H9 (cell line): ENCODE measurements at regions not wholly inside any gene's neighbourhood (a gene's known extent, or its start where the extent isn't known, plus 50 kb on each side); places are given as distances from the start of the nearest gene placed in this dataset.

Experiments used
- DNase-seq: peaks from one replicate; pipeline ENCODE4 v3.0.0-alpha.2; 2017
- H2AFZ ChIP-seq: one replicate; pipeline ENCODE4 v1.6.1; 2013; ENCODE audit warnings: mild to moderate bottlenecking, low read length, control low read depth, moderate library complexity
- H2AK5ac ChIP-seq: 2 replicates; pipeline ENCODE4 v1.6.1; 2013; ENCODE audit warnings: low read length, control low read depth, mixed read lengths; ENCODE audit not compliant: insufficient read length
- H2BK120ac ChIP-seq: one replicate; pipeline ENCODE4 v1.6.1; 2013; ENCODE audit warnings: low read depth, mild to moderate bottlenecking, low read length, control low read depth, inconsistent platforms; ENCODE audit not compliant: poor library complexity, severe bottlenecking
- H2BK12ac ChIP-seq: 2 replicates; pipeline ENCODE4 v1.6.1; 2013; ENCODE audit warnings: low read length, control low read depth, mixed read lengths, low read depth; ENCODE audit not compliant: insufficient read length
- H2BK15ac ChIP-seq: 2 replicates; pipeline ENCODE4 v1.6.1; 2013; ENCODE audit warnings: low read depth, low read length, control low read depth
- H2BK20ac ChIP-seq: one replicate; pipeline ENCODE4 v1.6.1; 2013; ENCODE audit warnings: low read depth, mild to moderate bottlenecking, low read length, control low read depth, inconsistent platforms; ENCODE audit not compliant: poor library complexity, severe bottlenecking
- H2BK5ac ChIP-seq: 2 replicates; pipeline ENCODE4 v1.6.1; 2013; ENCODE audit warnings: low read length, control low read depth, mixed read lengths; ENCODE audit not compliant: insufficient read length
- H3K14ac ChIP-seq: 2 replicates; pipeline ENCODE4 v1.6.1; 2013; ENCODE audit warnings: low read length, control low read depth; ENCODE audit not compliant: insufficient read depth
- H3K18ac ChIP-seq: 2 replicates; pipeline ENCODE4 v1.6.1; 2013; ENCODE audit warnings: low read depth, mild to moderate bottlenecking, mixed read lengths, low read length, control low read depth; ENCODE audit not compliant: insufficient read length
- H3K23ac ChIP-seq: 2 replicates; pipeline ENCODE4 v1.6.1; 2013; ENCODE audit warnings: low read length, control low read depth, mixed read lengths, low read depth; ENCODE audit not compliant: insufficient read length
- H3K23me2 ChIP-seq: 2 replicates; pipeline ENCODE4 v1.6.1; 2013; ENCODE audit warnings: low read depth, mild to moderate bottlenecking, mixed read lengths, low read length, control low read depth; ENCODE audit not compliant: insufficient read length, poor library complexity, severe bottlenecking
- H3K27ac ChIP-seq: 2 replicates; pipeline ENCODE4 v1.5.1; 2013; ENCODE audit warnings: low read length, control low read depth, mixed read lengths, low read depth; ENCODE audit not compliant: insufficient read length
- H3K27me3 ChIP-seq: 2 replicates; pipeline ENCODE4 v1.6.1; 2013; ENCODE audit warnings: low read length, control low read depth, inconsistent platforms; ENCODE audit not compliant: insufficient read depth
- H3K4ac ChIP-seq: 2 replicates; pipeline ENCODE4 v1.6.1; 2013; ENCODE audit warnings: low read depth, mild to moderate bottlenecking, control low read depth, inconsistent platforms, low read length, moderate library complexity
- H3K4me1 ChIP-seq: 2 replicates; pipeline ENCODE4 v1.6.1; 2013; ENCODE audit warnings: low read length, control low read depth, inconsistent platforms; ENCODE audit not compliant: insufficient read depth
- H3K4me2 ChIP-seq: 2 replicates; pipeline ENCODE4 v1.6.1; 2013; ENCODE audit warnings: low read length, control low read depth, mixed read lengths; ENCODE audit not compliant: insufficient read length, insufficient read depth
- H3K56ac ChIP-seq: 2 replicates; pipeline ENCODE4 v1.6.1; 2013; ENCODE audit warnings: low read depth, mild to moderate bottlenecking, mixed read lengths, low read length, control low read depth; ENCODE audit not compliant: insufficient read length
- H3K79me1 ChIP-seq: 2 replicates; pipeline ENCODE4 v1.6.1; 2013; ENCODE audit warnings: low read depth, mild to moderate bottlenecking, moderate library complexity, low read length, control low read depth, inconsistent platforms; ENCODE audit not compliant: insufficient read depth, poor library complexity, severe bottlenecking
- H3K79me2 ChIP-seq: 2 replicates; pipeline ENCODE4 v1.6.1; 2013; ENCODE audit warnings: low read length, control low read depth, inconsistent platforms; ENCODE audit not compliant: insufficient read depth
- H3K9ac ChIP-seq: 2 replicates; pipeline ENCODE4 v1.6.1; 2013; ENCODE audit warnings: low read length, control low read depth, mixed read lengths; ENCODE audit not compliant: insufficient read length; ENCODE audit errors: extremely low read depth
- H3K9me3 ChIP-seq: one replicate; pipeline ENCODE4 v1.6.1; 2013; ENCODE audit warnings: low read depth, low read length, inconsistent platforms; ENCODE audit not compliant: control insufficient read depth
- H3T11ph ChIP-seq: one replicate; pipeline ENCODE4 v1.6.1; 2013; ENCODE audit warnings: mild to moderate bottlenecking, low read length, control low read depth, inconsistent platforms
- H4K20me1 ChIP-seq: one replicate; pipeline ENCODE4 v1.6.1; 2013; ENCODE audit not compliant: control insufficient read depth, insufficient read length, insufficient read depth
- H4K5ac ChIP-seq: 2 replicates; pipeline ENCODE4 v1.6.1; 2013; ENCODE audit warnings: low read depth, mild to moderate bottlenecking, mixed read lengths, low read length, control low read depth; ENCODE audit not compliant: insufficient read length
- H4K8ac ChIP-seq: replicated peaks from 2 replicates; pipeline ENCODE4 v1.6.1; 2013; ENCODE audit warnings: low read length, control low read depth, mixed read lengths, low read depth; ENCODE audit not compliant: insufficient read length
- H4K91ac ChIP-seq: 2 replicates; pipeline ENCODE4 v1.6.1; 2013; ENCODE audit warnings: low read depth, mild to moderate bottlenecking, moderate library complexity, mixed read lengths, low read length, control low read depth; ENCODE audit not compliant: insufficient read length
- H3K27ac Mint-ChIP-seq, 3 experiments: 2 replicates in 2 of 3; 3 replicates in 1 of 3; pipeline ENCODE4 v1.8.0; 2020 to 2021; ENCODE audit warnings: mixed read lengths in 3 of 3, mild to moderate bottlenecking in 1 of 3, moderate library complexity in 1 of 3
- H3K27me3 Mint-ChIP-seq: 2 replicates; pipeline ENCODE4 v1.8.0; 2021; ENCODE audit warnings: low read depth, mild to moderate bottlenecking, moderate library complexity, mixed read lengths
- H3K36me3 Mint-ChIP-seq, 3 experiments: 2 replicates in 2 of 3; 3 replicates in 1 of 3; pipeline ENCODE4 v1.8.0; 2020 to 2021; ENCODE audit warnings: low read depth in 3 of 3, mixed read lengths in 3 of 3; ENCODE audit not compliant: insufficient read depth in 1 of 3
- H3K4me1 Mint-ChIP-seq, 2 experiments: 2 replicates each; pipeline ENCODE4 v1.8.0; 2020; ENCODE audit warnings: mixed read lengths in 2 of 2
- H3K4me3 Mint-ChIP-seq, 2 experiments: 2 replicates in 1 of 2; 3 replicates in 1 of 2; pipeline ENCODE4 v1.8.0; 2020 to 2021; ENCODE audit warnings: mild to moderate bottlenecking in 2 of 2, mixed read lengths in 2 of 2, moderate library complexity in 1 of 2
- H3K9me3 Mint-ChIP-seq, 2 experiments: 2 replicates in 1 of 2; 3 replicates in 1 of 2; pipeline ENCODE4 v1.8.0; 2020; ENCODE audit warnings: mild to moderate bottlenecking in 2 of 2, mixed read lengths in 2 of 2, moderate library complexity in 1 of 2
- TF ChIP-seq, protein P1 (sequence below): fragments of 200-600 bp; sonication (generic); conservative IDR thresholded peaks from 3 replicates; pipeline ENCODE4 v1.8.0; 2021; ENCODE audit warnings: antibody characterized with exemption, mild to moderate bottlenecking

DNA sequence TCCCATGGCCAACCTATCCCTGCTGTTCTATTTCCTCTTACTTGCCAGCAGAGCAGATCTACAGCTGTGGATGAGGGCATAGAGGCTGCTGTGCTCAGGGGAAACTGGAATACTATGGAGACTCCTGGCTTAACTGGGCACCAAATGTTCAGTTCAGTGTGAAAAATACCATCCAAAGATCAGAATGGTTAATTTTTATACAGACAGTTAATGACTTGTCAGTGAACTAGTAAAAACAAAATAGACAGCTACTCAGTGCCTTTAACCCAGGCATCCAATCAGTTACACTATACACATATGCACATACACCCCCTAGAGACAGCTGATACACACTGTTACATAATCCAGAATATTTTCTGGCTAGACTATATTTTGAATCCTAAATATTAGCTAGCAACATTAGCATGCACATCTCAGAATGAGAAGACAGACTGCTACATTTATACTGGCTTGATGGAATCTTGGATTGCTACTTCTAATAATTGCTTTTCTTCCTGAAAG, 59.1 kb upstream of the WIPF1 start:
- Histone ChIP-seq H4K91ac (no peak overlapping the region), H3K79me1 (no peaks in the 10 kb centered on the region), H3K4me1 (no peaks in the 10 kb centered on the region), H3K23me2 (no peaks in the 10 kb centered on the region), H2BK12ac (no peak overlapping the region), H3K18ac (no peak overlapping the region), H3K4me2 (no peak overlapping the region), H3K9me3 (no peaks in the 10 kb centered on the region), H2BK20ac (no peak overlapping the region), H3K56ac (no peak overlapping the region), H3T11ph (no peak overlapping the region), H3K27me3 (no peaks in the 10 kb centered on the region), H3K23ac (no peak overlapping the region), H4K5ac (no peak overlapping the region), H3K14ac (no peak overlapping the region), H3K27ac (no peak overlapping the region), H2BK120ac (no peak overlapping the region), H2BK15ac (no peak overlapping the region), H2AK5ac (no peak overlapping the region), H2AFZ (no peak overlapping the region), H3K79me2 (no peaks in the 10 kb centered on the region), H4K8ac (no peak overlapping the region), H4K20me1 (no peaks in the 10 kb centered on the region), H2BK5ac (no peak overlapping the region), H3K4ac (no peak overlapping the region), H3K9ac (no peak overlapping the region)
- Mint-ChIP-seq H3K36me3 (peaks cover 0 to 12% (median 3%) of the 10 kb centered on the region in 3 experiments; a peak in 4 of 7 replicates), H3K27ac (no peak overlapping the region; a peak in 1 of 7 replicates), H3K27me3 (no peaks in the 10 kb centered on the region), H3K4me3 (no peak overlapping the region), H3K4me1 (peaks cover 0 to 8% of the 10 kb centered on the region in 2 experiments; a peak in 2 of 4 replicates), H3K9me3 (peaks cover 3 to 10% of the 10 kb centered on the region in 2 experiments; a peak in 3 of 5 replicates)
- TF ChIP-seq, protein P1, sequence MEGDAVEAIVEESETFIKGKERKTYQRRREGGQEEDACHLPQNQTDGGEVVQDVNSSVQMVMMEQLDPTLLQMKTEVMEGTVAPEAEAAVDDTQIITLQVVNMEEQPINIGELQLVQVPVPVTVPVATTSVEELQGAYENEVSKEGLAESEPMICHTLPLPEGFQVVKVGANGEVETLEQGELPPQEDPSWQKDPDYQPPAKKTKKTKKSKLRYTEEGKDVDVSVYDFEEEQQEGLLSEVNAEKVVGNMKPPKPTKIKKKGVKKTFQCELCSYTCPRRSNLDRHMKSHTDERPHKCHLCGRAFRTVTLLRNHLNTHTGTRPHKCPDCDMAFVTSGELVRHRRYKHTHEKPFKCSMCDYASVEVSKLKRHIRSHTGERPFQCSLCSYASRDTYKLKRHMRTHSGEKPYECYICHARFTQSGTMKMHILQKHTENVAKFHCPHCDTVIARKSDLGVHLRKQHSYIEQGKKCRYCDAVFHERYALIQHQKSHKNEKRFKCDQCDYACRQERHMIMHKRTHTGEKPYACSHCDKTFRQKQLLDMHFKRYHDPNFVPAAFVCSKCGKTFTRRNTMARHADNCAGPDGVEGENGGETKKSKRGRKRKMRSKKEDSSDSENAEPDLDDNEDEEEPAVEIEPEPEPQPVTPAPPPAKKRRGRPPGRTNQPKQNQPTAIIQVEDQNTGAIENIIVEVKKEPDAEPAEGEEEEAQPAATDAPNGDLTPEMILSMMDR = no peak
- no peak for DNase-seq
